HuH-7 (cell line): ENCODE measurements at regions not wholly inside any gene's neighbourhood (a gene's known extent, or its start where the extent isn't known, plus 50 kb on each side); places are given as distances from the start of the nearest gene placed in this dataset.

Source experiments
- DNase-seq: peaks from one replicate; pipeline ENCODE4 v3.0.0; 2011; ENCODE audit warnings: low spot score

DNA sequence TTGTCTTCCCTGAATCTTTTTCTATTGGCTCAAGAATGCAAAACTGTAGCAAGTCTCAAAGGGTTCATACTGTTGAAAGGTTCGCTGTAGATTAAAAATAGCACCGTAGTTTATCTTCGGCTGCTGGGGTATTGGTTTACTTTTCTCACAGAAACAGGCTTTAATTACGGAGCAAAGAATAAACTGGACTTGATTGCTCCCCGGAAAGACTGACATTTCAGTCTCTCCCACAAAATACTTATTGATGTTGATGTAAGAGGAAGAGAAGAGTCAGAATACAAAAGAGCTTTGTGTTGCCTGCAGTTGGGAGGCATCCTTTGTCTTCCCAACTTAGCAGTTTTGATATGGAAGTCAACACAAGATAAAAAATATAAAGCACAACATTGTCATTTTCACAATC is 183.9 kb upstream of the DMAC1 start:
- no peak for DNase-seq

- DNase-seq, result no peak
These were observed 183.3 kb upstream of the DMAC1 start for GRCh38 chr9:7982907-7983306.

- DNase-seq, result no peak
These were observed 181.2 kb upstream of the DMAC1 start for GRCh38 chr9:7980691-7981289.

- DNase-seq, result no peak
These were observed 180.5 kb upstream of the DMAC1 start for GRCh38 chr9:7980041-7980440.

DNA sequence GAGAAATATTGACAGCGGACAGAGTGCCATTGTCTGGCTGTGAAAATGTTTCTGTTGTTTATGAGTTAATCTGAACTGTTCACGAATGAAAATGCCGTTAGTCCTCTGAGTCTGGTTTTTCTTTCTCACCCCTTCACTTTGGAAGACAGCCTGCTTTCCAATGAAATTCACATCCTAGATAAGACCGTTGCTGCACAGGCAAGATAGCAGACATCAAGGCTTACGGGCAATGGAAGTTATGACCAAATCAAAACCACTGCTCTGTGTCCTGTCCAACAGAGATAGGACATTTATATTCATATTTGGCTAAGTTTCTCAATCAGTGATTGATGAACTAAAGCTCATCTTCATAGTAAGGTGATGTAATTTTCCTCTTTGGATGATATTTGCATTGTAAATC is 180.0 kb upstream of the DMAC1 start:
- no peak for DNase-seq

DNA sequence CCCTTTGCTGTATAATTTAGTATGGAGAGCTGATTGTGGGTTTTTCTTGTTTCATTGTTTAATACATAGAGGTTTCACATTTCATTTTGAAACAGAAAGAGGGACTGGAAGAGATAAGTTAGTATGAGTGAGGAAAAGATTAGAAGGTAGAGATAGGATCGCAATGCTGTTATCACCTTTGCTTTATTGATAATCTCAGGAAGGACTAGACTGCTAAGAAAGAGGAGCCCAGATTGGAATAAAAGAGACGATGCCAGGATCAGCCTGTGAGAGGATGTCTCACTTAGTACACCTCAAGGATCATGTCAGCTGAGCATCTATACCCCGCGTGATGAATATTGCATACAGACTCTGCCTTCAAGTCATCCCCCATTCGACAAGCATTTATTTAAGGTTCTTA is 178.0 kb upstream of the DMAC1 start:
- no peak for DNase-seq

DNA sequence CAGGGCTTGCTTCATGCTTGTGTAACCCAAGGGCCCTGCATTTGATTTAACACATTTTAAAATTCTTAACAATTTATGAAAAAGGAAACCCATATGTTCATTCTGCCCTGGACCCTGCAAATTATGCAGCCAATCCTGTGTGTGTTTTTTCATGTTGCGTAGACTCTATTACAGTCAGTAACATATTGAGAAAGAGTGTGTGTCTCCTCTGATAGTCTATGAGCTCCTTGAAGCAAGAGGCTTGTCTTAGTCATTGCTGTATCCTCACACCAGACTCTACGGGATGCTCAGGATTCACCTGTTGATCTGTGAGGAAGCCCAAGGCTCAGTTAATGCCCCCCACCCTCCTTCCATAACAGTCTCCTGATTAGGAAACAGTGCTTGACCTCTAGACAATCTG is 177.3 kb upstream of the DMAC1 start:
- no peak for DNase-seq

DNA sequence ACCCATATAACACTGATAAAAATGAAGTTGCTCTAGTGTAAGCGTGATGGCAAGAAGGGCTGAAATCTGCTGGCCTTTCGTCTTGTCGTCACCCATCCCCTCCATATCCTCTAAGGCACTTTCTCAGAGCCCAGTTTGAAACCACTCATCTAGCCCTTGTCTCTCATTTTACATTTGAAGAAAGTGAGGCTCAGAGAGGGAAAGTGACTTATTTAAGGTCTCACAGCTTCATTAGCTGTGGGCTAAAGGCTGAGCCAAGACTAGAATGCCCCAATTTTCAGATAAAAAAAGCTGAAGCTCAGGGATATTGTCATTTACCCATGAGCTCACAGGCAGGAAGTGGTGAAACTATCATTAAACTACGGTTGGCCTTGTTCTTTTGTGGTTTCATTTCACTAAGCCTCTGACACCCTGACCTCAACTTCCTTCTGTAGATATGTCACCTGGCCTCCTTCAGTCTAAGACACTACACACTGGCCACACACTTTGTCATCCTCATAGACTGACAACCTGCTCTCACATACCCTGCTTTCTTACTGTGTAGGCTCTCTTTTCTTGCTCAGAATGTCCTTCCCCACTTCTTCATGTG is 176.7 kb upstream of the DMAC1 start:
- no peak for DNase-seq

- no peak for DNase-seq
These were observed 175.8 kb upstream of the DMAC1 start for GRCh38 chr9:7975336-7975735.

- DNase-seq, result no peak
These were observed 174.9 kb upstream of the DMAC1 start for GRCh38 chr9:7974335-7974960.

DNA sequence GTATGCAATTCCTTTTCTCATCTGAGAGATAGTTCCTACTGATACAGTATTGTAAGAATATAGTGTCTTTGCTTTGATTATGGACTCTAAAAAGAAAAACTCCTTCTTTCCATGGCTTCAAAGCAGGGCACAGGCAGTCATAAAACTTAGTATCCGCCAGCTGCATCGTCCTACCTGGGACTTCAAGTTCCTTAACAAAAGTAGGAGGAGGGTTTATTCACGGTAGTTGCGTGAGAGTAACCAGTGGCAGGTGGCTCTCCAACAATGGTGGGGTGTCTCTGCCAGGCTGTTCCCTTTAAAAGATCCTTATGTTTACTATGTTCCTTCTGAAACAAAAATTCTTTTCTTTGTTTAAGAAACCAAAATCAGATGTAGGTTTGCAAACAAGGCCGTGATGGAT is 173.5 kb upstream of the DMAC1 start:
- DNase-seq, result no peak

GRCh38 chr9:7970681-7971330 is 171.2 kb upstream of the DMAC1 start:
- DNase-seq, result no peak

DNA sequence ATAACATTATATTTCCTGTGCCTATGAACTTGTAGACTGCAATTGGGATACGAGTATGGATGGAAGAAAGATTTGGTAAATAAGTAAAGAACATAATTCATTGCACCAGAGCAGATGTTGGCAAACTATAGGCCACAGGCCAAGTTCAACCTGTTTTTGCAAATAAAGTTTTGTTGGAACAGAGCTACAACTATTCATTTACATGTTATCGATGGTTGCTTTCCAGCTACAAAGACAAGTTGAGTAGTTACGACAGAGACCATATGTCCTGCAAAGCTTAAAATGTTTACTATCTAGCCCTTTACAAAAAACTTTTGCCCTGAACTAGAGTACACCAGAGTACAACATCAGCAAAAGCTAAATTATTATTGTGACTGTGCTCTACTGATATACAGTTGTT is 169.1 kb upstream of the DMAC1 start:
- no peak for DNase-seq

DNA sequence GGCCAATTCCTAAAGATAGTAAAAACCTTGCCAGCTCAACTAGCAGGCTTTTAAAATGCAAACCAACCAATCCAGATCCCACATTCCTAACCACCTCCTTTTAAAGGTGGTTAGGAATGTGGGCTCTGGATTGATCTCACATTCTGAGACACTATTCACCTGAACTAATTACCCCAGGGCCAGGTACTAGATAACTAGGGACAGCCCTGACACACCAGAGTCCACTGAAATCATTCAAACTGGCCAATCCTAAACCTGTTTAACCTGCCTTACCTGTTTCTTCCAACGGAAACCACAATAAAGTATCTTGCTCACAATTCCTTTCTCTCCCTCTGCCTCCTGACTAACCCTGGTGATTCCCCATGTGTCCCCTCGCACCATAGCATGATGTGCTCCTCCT is 168.3 kb upstream of the DMAC1 start:
- DNase-seq, result no peak

DNA sequence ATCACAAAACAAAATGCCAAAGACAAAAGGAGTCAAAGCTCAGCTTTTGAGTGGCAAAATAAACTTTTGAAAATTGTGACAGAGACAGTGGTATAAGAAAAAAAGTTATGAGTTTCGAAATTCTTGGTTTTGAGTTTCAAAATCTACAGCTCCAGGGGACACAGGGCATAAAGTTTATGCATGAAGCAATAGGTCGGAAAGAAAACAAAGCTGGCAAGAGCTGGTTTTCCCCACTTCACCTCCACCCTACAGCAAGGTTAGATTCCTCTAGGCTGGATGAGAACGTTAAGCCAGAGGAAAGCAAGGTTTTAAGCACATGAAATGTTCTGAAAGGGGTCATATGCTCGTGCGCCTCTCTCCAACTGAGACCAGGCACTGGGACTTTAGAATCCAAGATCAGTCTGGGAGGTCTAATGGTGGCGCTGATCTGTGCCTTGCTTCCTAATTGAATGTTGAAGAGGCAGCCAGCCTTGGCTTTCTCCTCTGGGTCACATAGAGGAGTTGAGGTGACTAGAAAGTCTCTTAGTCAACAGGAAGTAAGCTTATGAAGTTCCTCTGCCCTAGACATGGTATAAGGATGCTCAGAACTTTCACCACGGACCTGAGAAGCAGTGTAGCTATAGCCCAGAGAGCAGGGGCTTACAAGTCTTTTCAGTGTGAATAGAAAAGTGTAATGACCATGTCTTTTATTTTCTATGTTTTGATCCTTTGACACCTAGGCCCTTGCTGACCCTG is 167.7 kb upstream of the DMAC1 start:
- DNase-seq, result no peak

- no peak for DNase-seq
These were observed 165.5 kb upstream of the DMAC1 start for GRCh38 chr9:7965063-7965462.

GRCh38 chr9:7963026-7963425 is 163.4 kb upstream of the DMAC1 start:
- DNase-seq, result no peak

DNA sequence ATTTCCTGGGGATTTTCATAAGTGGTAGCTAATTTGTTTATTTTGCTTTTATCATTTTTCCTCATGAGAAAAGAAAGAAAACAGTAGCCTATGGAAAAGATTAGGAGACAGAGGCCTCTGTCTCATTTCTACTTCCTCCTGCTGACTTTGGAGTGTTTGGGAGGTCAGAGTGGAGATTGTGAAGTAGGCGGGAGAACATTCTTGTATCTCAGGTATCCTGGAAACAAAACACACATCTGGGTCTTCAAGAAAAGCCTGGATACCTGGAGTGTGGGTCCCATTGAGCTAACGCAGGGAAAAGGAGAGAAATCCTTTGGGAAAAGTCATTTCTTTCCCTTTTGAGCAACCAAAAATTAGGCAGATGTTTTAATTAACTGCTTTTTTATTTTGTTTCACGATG is 161.5 kb upstream of the DMAC1 start:
- DNase-seq, result no peak

GRCh38 chr9:7960320-7961050 is 160.9 kb upstream of the DMAC1 start:
- DNase-seq, result no peak

GRCh38 chr9:7957803-7958202 is 158.2 kb upstream of the DMAC1 start:
- no peak for DNase-seq

- DNase-seq, result no peak
These were observed 148.0 kb upstream of the DMAC1 start for GRCh38 chr9:7947577-7947976.

- no peak for DNase-seq
These were observed 146.9 kb upstream of the DMAC1 start for GRCh38 chr9:7946458-7946857.
